Nephron progenitor cell (in vitro differentiated cells): ENCODE measurements at regions not wholly inside any gene's neighbourhood (a gene's known extent, or its start where the extent isn't known, plus 50 kb on each side); places are given as distances from the start of the nearest gene placed in this dataset.
"Not testable (repeated sequence)": the region's sequence is repeated elsewhere in the genome, so short reads cannot be mapped to it uniquely, and the experiment has no call there.

Experiments used
- DNase-seq: peaks from one replicate; pipeline ENCODE4 v3.0.0; 2021
- H3K27ac Mint-ChIP-seq: 2 replicates; pipeline ENCODE4 v1.8.0; 2021; ENCODE audit warnings: mild to moderate bottlenecking, moderate library complexity, mixed read lengths
- H3K27me3 Mint-ChIP-seq: 2 replicates; pipeline ENCODE4 v1.8.0; 2021; ENCODE audit warnings: mild to moderate bottlenecking, low read depth, mixed read lengths; ENCODE audit not compliant: poor library complexity
- H3K36me3 Mint-ChIP-seq: 2 replicates; pipeline ENCODE4 v1.8.0; 2021; ENCODE audit warnings: low read depth, mixed read lengths
- H3K4me1 Mint-ChIP-seq: 2 replicates; pipeline ENCODE4 v1.8.0; 2021; ENCODE audit warnings: mixed read lengths
- H3K4me3 Mint-ChIP-seq: 2 replicates; pipeline ENCODE4 v1.8.0; 2021; ENCODE audit warnings: mild to moderate bottlenecking, moderate library complexity, mixed read lengths
- H3K9me3 Mint-ChIP-seq: 2 replicates; pipeline ENCODE4 v1.8.0; 2021; ENCODE audit warnings: mild to moderate bottlenecking, moderate library complexity, mixed read lengths
- TF ChIP-seq, protein P1 (sequence below): fragments of 200-600 bp; sonication (generic); IDR thresholded peaks from 2 replicates; pipeline ENCODE4 v1.5.0; 2021; ENCODE audit warnings: antibody characterized with exemption

- TF ChIP-seq, protein P1, sequence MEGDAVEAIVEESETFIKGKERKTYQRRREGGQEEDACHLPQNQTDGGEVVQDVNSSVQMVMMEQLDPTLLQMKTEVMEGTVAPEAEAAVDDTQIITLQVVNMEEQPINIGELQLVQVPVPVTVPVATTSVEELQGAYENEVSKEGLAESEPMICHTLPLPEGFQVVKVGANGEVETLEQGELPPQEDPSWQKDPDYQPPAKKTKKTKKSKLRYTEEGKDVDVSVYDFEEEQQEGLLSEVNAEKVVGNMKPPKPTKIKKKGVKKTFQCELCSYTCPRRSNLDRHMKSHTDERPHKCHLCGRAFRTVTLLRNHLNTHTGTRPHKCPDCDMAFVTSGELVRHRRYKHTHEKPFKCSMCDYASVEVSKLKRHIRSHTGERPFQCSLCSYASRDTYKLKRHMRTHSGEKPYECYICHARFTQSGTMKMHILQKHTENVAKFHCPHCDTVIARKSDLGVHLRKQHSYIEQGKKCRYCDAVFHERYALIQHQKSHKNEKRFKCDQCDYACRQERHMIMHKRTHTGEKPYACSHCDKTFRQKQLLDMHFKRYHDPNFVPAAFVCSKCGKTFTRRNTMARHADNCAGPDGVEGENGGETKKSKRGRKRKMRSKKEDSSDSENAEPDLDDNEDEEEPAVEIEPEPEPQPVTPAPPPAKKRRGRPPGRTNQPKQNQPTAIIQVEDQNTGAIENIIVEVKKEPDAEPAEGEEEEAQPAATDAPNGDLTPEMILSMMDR = no peak
- DNase-seq = no peak
- Mint-ChIP-seq H3K4me3 (no peak overlapping the region), H3K4me1 (no peaks in the 10 kb centered on the region), H3K27ac (no peak overlapping the region), H3K27me3 (peaks cover 3% of the 10 kb centered on the region), H3K9me3 (peaks cover 6% of the 10 kb centered on the region), H3K36me3 (no peaks in the 10 kb centered on the region)
Observed at GRCh38 chr2:14081521-14081920, 551.0 kb upstream of the LRATD1 start.

- DNase-seq = no peak
- Mint-ChIP-seq H3K27ac (no peak overlapping the region), H3K27me3 (peaks cover 3% of the 10 kb centered on the region), H3K36me3 (no peaks in the 10 kb centered on the region), H3K4me1 (no peaks in the 10 kb centered on the region), H3K4me3 (no peak overlapping the region), H3K9me3 (peaks cover 6% of the 10 kb centered on the region)
- TF ChIP-seq, protein P1 = no peak
Observed at GRCh38 chr2:14082640-14083039, 549.9 kb upstream of the LRATD1 start.

- Mint-ChIP-seq H3K9me3 (peaks cover 11% of the 10 kb centered on the region), H3K27me3 (peaks cover 4% of the 10 kb centered on the region), H3K36me3 (no peaks in the 10 kb centered on the region), H3K27ac (no peak overlapping the region), H3K4me3 (no peak overlapping the region), H3K4me1 (no peaks in the 10 kb centered on the region)
- TF ChIP-seq, protein P1 = no peak
- no peak for DNase-seq
Observed at GRCh38 chr2:14094592-14094991, 537.9 kb upstream of the LRATD1 start.

DNA sequence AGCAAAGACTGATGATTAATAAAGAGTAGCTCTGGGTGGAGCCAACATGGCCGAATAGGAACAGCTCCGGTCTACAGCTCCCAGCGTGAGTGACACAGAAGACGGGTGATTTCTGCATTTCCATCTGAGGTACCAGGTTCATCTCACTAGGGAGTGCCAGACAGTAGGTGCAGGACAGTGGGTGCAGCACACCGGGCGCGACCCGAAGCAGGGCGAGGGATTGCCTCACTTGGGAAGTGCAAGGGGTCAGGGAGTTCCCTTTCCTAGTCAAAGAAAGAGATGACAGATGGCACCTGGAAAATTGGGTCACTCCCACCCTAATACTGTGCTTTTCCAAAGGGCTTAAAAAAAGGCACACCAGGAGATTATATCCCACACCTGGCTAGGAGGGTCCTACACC, 533.4 kb upstream of the LRATD1 start:
- peaks cover 24% of the 10 kb centered on the region for H3K9me3 Mint-ChIP-seq
- not testable (repeated sequence) for H3K27ac Mint-ChIP-seq, H3K36me3 Mint-ChIP-seq, H3K4me3 Mint-ChIP-seq, DNase-seq, H3K4me1 Mint-ChIP-seq, H3K27me3 Mint-ChIP-seq

DNA sequence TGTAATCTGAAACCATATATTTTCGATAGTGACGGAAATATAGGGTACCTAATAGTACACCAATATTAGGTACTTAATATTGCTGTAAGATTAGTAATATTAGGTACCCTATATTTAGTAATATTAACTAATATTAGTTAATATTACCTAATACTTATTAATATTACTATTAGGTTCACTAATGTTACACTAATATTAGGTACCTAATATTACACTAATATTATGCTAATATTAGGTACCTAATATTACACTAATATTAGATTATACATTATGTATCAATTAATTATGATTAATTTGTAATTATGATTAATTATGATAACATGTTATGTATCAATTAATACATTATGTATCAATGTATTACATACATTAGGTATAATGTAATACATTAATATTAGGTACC, 518.2 kb upstream of the LRATD1 start:
- no peak overlapping the region for H3K27ac Mint-ChIP-seq
- H3K4me1 Mint-ChIP-seq = no peaks in the 10 kb centered on the region
- no peak for DNase-seq
- no peaks in the 10 kb centered on the region for H3K36me3 Mint-ChIP-seq
- H3K9me3 Mint-ChIP-seq = no peaks in the 10 kb centered on the region
- H3K27me3 Mint-ChIP-seq = no peaks in the 10 kb centered on the region
- TF ChIP-seq, protein P1 = no peak
- no peak overlapping the region for H3K4me3 Mint-ChIP-seq

DNA sequence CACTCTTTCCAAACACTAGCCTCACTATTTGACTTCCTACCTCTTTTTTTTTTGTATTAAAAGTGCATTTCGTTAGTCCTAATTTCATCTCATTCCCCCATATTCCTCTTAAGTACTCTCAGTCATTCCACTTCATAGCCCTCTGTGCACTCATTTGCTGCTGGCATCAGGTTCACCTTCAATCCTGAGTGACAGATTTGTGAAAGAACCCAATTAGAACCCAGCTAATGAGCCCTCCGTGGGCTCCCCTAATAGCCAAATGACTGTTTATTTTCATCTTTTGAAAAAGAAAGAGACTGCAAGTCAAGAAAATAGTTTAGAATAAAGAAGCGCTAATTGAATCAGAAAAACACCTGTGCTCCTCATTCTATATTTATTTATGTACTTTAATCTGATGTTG, 512.1 kb upstream of the LRATD1 start:
- H3K27ac Mint-ChIP-seq = no peak overlapping the region
- no peaks in the 10 kb centered on the region for H3K4me1 Mint-ChIP-seq
- no peaks in the 10 kb centered on the region for H3K36me3 Mint-ChIP-seq
- TF ChIP-seq, protein P1 = no peak
- H3K9me3 Mint-ChIP-seq = no peaks in the 10 kb centered on the region
- H3K27me3 Mint-ChIP-seq = peaks cover 3% of the 10 kb centered on the region
- H3K4me3 Mint-ChIP-seq = no peak overlapping the region
- DNase-seq = no peak
